ENCODE measurements at regions not wholly inside any gene's neighbourhood (a gene's known extent, or its start where the extent isn't known, plus 50 kb on each side); places are given as distances from the start of the nearest gene placed in this dataset.

DNA sequence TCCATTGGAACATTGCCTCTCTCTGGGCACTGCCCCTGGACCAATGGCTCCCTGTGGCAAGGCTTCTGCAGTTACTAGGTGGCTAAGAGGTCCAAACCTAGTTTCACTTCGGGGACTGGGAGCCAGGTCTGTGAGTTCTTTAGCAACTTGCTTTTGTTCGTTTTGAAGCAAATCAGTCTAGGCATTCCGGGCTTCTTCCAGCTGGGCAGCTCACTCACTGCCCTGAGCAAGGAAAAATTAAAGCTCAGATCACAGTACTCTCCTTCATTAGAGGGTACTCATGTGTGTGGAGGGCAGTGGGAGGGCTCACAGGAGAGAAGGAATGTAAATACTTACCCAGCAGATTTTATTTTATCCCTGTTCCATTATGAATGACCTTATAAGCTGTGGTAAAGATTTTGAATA is 80.3 kb downstream of the SPP2 start:
- DNase-seq (ENCODE audit: low read depth in 2 of 2): no peak

DNA sequence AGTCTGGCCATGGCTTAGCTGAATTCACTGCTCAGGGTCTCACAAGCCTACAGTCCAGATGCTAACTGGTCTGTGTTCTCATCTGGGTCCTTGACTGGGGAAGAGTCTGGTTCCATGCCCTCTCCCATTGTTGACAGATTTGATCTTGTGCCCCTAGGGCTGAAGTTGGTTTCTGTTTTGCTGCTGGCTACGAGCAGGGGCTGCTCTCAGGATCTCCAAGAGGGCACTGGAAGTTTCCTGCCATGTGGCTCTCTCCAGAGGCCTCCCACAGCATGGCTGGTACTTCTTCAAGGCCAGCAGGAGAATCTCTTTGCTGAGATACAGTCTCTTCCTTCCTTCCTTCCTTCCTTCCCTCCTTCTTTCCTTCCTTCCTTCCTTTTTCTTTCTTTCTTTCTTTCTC is 78.1 kb downstream of the SPP2 start:
- DNase-seq (ENCODE audit: low read depth in 2 of 2): no peak

Measured in dermis microvascular lymphatic vessel endothelial cell (primary cell).